ENCODE measurements at regions not wholly inside any gene's neighbourhood (a gene's known extent, or its start where the extent isn't known, plus 50 kb on each side); places are given as distances from the start of the nearest gene placed in this dataset.

DNA sequence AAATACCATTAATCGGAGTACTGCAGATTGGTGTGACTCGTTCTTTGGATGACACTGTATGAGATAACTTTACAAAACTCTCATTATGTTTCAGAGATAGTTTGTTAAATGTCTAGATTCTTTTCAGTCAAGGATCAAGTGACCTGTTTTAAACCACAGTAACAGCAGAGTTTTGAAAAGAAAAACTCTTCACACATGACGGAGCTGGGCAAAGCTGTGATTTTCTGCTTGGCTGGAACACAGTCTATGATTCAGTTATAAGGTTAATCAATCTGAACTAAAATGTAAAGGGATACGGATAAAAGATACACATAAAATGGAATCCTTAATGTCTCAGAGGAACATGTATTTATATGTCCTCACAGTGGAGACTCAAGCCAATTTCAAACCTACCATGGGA is 573.2 kb downstream of the PRKD1 start:
- Histone ChIP-seq H2BK20ac (ENCODE audit: low read length) (no peak overlapping the region), H2AFZ (ENCODE audit: low read length) (no peak overlapping the region), H2BK5ac (ENCODE audit: low read depth, low read length) (no peak overlapping the region), H3K4me1 (replicated peaks in 1 of 4; ENCODE audit: control insufficient read depth in 3 of 4, insufficient read depth in 4 of 4, low read length in 3 of 4) (no peaks in the 10 kb centered on the region), H3K14ac (ENCODE audit: insufficient read length) (no peak overlapping the region), H4K8ac (ENCODE audit: extremely low read depth, insufficient read depth, low read length) (no peak overlapping the region), H3K23ac (ENCODE audit: insufficient read length) (no peak overlapping the region), H3K79me2 (ENCODE audit: control insufficient read depth in 1 of 2, insufficient read depth in 2 of 2, low read length in 2 of 2) (no peaks in the 10 kb centered on the region), H4K20me1 (replicated peaks in 1 of 2; ENCODE audit: control insufficient read depth in 1 of 2, insufficient read depth in 2 of 2, low read length in 2 of 2) (no peaks in the 10 kb centered on the region), H2BK15ac (ENCODE audit: low read length) (no peak overlapping the region), H3K4me3 (ENCODE audit: extremely low read depth in 1 of 4, insufficient read depth in 2 of 4, low read depth in 3 of 4, low read length in 4 of 4) (no peak overlapping the region), H3K9me3 (ENCODE audit: insufficient read depth in 2 of 2, low read depth in 1 of 2, low read length in 1 of 2) (no peaks in the 10 kb centered on the region), H3K4ac (replicated peaks; ENCODE audit: insufficient read length, low read depth, low read length) (no peak overlapping the region), H3K18ac (ENCODE audit: extremely low read depth, low read length) (no peak overlapping the region), H2BK12ac (ENCODE audit: low read depth, low read length) (no peak overlapping the region), H4K91ac (replicated peaks; ENCODE audit: insufficient read length, low read length) (no peak overlapping the region), H3K79me1 (ENCODE audit: low read depth, low read length) (no peaks in the 10 kb centered on the region), H3K23me2 (ENCODE audit: low read depth, low read length) (no peaks in the 10 kb centered on the region), H3K9ac (replicated peaks in 1 of 4; ENCODE audit: extremely low read depth in 1 of 4, low read depth in 3 of 4, low read length in 3 of 4) (no peak overlapping the region), H3K27me3 (replicated peaks in 1 of 4; ENCODE audit: control insufficient read depth in 3 of 4, extremely low read depth in 1 of 4, insufficient read depth in 3 of 4, low read length in 3 of 4) (no peaks in the 10 kb centered on the region), H3K27ac (ENCODE audit: low read depth, low read length) (no peak overlapping the region), H2AK5ac (ENCODE audit: low read depth, low read length) (no peak overlapping the region), H2BK120ac (replicated peaks; ENCODE audit: low read depth, low read length) (no peak overlapping the region), H4K5ac (ENCODE audit: insufficient read length, low read depth, low read length) (no peak overlapping the region), H3K56ac (replicated peaks; ENCODE audit: insufficient read length, low read depth, low read length) (no peak overlapping the region), H3K36me3 (ENCODE audit: control insufficient read depth in 2 of 4, insufficient read depth in 4 of 4, low read length in 3 of 4) (no peaks in the 10 kb centered on the region), H3K4me2 (ENCODE audit: insufficient read depth in 1 of 2, low read depth in 2 of 2, low read length in 2 of 2) (no peak overlapping the region)
- ChIA-PET CTCF (ENCODE audit: partially characterized antibody) (interaction anchor here (0.7 to 1.9 kb wide), 4 partner anchors 25 to 174 kb away, joined by 3 to 4 read pairs (median 3); no protein-coding TSS in a partner anchor), POLR2A (ENCODE audit: partially characterized antibody) (no interaction called here)
- 92% methylated on average over 4 of the region's 4 CpGs; no CpG with 5 or more reads in 1 of the 2 experiments for WGBS, 2 experiments (ENCODE audit: extremely low coverage in 1 of 2, insufficient coverage in 1 of 2, insufficient read length in 1 of 2, insufficient replicate concordance in 2 of 2, low coverage in 1 of 2, low lambda C conversion rate in 2 of 2, missing lambda C conversion rate in 1 of 2)
- DNase-seq (ENCODE audit: low read depth in 1 of 2, low spot score in 2 of 2), result no peak
- no peak for FAIRE-seq
- TF ChIP-seq ATF3 (IDR thresholded peaks at IDR 0.05; ENCODE audit: insufficient read depth, low read depth, low read length) (no peak), SIN3A (conservative IDR thresholded peaks at IDR 0.05 in 1 of 2, IDR thresholded peaks at IDR 0.05 in 1 of 2; ENCODE audit: low read depth in 1 of 2, low read length in 2 of 2) (no peak), EZH2 (IDR thresholded peaks at IDR 0.05; ENCODE audit: low read depth, low read length, severe bottlenecking) (no peak), SUZ12 (IDR thresholded peaks at IDR 0.05; ENCODE audit: low read length) (no peak), KDM1A (IDR thresholded peaks at IDR 0.05; ENCODE audit: borderline replicate concordance, low read length) (no peak), ASH2L (IDR thresholded peaks at IDR 0.05; ENCODE audit: low read length) (no peak), GABPA (IDR thresholded peaks at IDR 0.05; ENCODE audit: borderline replicate concordance, insufficient read depth, low read length) (no peak), SRF (IDR thresholded peaks at IDR 0.05; ENCODE audit: low read depth, low read length) (no peak), ZNF274 (IDR thresholded peaks at IDR 0.05; ENCODE audit: borderline replicate concordance, extremely low read depth, low read length) (no peak), KDM5A (IDR thresholded peaks at IDR 0.05; ENCODE audit: low read length) (no peak), SIX5 (IDR thresholded peaks at IDR 0.05; ENCODE audit: low read depth, low read length) (no peak), POU5F1 (IDR thresholded peaks at IDR 0.05; ENCODE audit: low read depth, low read length) (no peak), BCL11A (IDR thresholded peaks at IDR 0.05; ENCODE audit: low read depth in 2 of 2, low read length in 2 of 2) (no peak), CREB1 (IDR thresholded peaks at IDR 0.05) (no peak), EP300 (IDR thresholded peaks at IDR 0.05; ENCODE audit: borderline replicate concordance in 1 of 2, low read depth in 2 of 2, low read length in 2 of 2) (no peak)
